ENCODE measurements at regions not wholly inside any gene's neighbourhood (a gene's known extent, or its start where the extent isn't known, plus 50 kb on each side); places are given as distances from the start of the nearest gene placed in this dataset.

DNA sequence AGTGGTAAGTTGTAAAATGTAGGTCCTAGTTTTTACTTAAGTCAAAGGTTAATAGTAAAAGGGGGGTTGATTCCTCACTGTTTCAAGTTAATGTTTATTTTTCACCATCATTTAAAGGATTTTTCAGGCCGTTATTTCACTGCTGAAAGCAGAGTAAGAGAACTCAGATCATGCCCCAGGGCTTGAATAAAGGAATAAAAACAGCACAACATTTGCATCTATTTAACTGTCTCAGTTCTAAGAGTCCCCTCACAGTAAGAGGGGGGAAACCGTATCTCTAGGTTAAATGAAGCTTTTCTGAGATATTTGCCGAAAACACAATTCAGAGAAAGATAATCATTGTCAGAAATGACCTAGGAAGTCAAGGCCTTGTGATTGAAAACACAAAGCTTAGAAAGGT, 138.2 kb upstream of the KCTD1 start:
- in situ Hi-C loops (cut with HindIII; ENCODE audit: low sequenced_read_pairs) = no loop called here
- no peak overlapping the region for H3K4me3 ChIP-seq (ENCODE audit: low read depth, low read length)
- no peak for DNase-seq (ENCODE audit: low read depth)
- TF ChIP-seq CTCF (IDR thresholded peaks at IDR 0.05; ENCODE audit: low read depth, low read length, missing control alignments) = no peak

- TF ChIP-seq CTCF (IDR thresholded peaks at IDR 0.05; ENCODE audit: low read depth, low read length, missing control alignments) = no peak
- in situ Hi-C loops (cut with HindIII; ENCODE audit: low sequenced_read_pairs) = no loop called here
- no peak for DNase-seq (ENCODE audit: low read depth)
- no peak overlapping the region for H3K4me3 ChIP-seq (ENCODE audit: low read depth, low read length)
Measured at GRCh38 chr18:26685438-26686157, 137.2 kb upstream of the KCTD1 start.

DNA sequence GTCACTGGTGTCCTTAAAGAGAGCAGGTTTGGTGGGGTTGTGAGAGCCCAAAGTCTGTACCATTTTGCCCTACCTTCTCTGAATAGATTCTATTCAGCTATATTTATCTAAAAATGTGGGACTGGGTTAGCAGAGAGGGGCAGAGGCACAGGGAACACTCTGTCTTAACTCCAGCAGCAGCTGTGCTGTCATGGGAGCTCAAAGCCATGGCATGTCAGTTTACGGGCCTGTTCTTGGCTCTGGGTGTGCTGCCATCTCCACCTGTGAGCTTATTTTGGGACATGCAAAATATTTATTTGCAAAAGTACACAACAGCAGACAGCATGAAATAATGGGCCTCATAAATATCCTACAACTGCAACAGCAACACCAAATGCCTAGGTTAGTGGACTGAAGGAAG, 129.6 kb upstream of the KCTD1 start:
- no peak overlapping the region for H3K4me3 ChIP-seq (ENCODE audit: low read depth, low read length)
- in situ Hi-C loops (cut with HindIII; ENCODE audit: low sequenced_read_pairs) = no loop called here
- TF ChIP-seq CTCF (IDR thresholded peaks at IDR 0.05; ENCODE audit: low read depth, low read length, missing control alignments) = no peak
- DNase-seq (ENCODE audit: low read depth) = no peak

DNA sequence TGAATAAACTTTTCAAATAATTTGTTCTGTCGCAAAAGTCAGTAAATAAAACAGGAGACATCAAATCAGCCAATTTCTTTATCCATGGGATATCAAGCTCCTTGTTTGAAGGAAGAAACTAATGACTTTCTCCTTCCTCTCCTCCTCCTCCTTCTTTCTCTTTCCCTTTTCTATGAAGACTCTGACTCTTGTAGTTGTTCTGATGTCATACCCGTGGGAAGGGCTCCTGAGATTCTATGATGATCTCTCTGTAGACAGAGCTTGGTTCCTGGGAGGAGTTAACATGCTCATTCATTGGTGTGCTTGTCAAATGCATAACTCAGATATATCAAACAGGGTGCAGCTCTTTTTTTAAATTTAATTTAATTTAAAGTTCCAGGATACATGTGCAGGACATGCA, 118.7 kb upstream of the KCTD1 start:
- TF ChIP-seq CTCF (IDR thresholded peaks at IDR 0.05; ENCODE audit: low read depth, low read length, missing control alignments) = no peak
- H3K4me3 ChIP-seq (ENCODE audit: low read depth, low read length) = no peak overlapping the region
- in situ Hi-C loops (cut with HindIII; ENCODE audit: low sequenced_read_pairs) = no loop called here
- DNase-seq (ENCODE audit: low read depth) = no peak

DNA sequence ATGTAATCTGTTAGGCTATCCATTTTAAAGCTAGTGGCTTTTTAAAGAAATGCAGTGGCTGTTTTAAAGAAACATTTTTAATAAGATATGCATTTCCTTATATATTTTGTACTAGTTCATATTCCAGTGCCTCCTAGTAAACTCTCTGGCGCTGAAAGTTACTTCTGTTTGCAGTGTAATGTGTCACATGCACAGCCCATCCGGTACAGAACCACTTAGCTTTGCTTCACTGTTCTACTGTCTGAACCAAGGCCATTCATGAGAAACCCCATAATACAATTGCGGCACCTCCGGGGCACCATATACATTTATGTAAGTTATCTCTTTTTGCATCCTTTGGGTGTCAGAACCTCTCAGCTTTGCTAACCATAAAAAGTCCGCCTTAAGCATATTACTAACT, 114.6 kb upstream of the KCTD1 start:
- no peak overlapping the region for H3K4me3 ChIP-seq (ENCODE audit: low read depth, low read length)
- TF ChIP-seq CTCF (IDR thresholded peaks at IDR 0.05; ENCODE audit: low read depth, low read length, missing control alignments) = no peak
- no peak for DNase-seq (ENCODE audit: low read depth)
- in situ Hi-C loops (cut with HindIII; ENCODE audit: low sequenced_read_pairs) = no loop called here

GRCh38 chr18:26657631-26658581, 109.6 kb upstream of the KCTD1 start:
- no peak for DNase-seq (ENCODE audit: low read depth)
- in situ Hi-C loops (cut with HindIII; ENCODE audit: low sequenced_read_pairs) = no loop called here
- peak overlapping the region; percentile 67 for H3K4me3 ChIP-seq (ENCODE audit: low read depth, low read length)
- TF ChIP-seq CTCF (IDR thresholded peaks at IDR 0.05; ENCODE audit: low read depth, low read length, missing control alignments) = no peak

All from astrocyte of the cerebellum (primary cell).